CD4-positive, alpha-beta memory T cell (primary cell): ENCODE measurements at regions not wholly inside any gene's neighbourhood (a gene's known extent, or its start where the extent isn't known, plus 50 kb on each side); places are given as distances from the start of the nearest gene placed in this dataset.

Source experiments
- CTCF ChIA-PET: fragments of 350-600 bp; sonication (Branson Sonifier 250); formaldehyde crosslinking; loops from one replicate; lab custom pipeline; 2021; ENCODE audit warnings: inconsistent platforms; ENCODE audit not compliant: partially characterized antibody; lab: Charles Lee
- POLR2A ChIA-PET: fragments of 350-600 bp; sonication (Branson Sonifier 250); formaldehyde crosslinking; loops from one replicate; lab custom pipeline; 2021; ENCODE audit not compliant: partially characterized antibody; lab: Charles Lee
- DNase-seq, 5 donors: peaks; one replicate each; pipeline versions ENCODE4 v3.0.0 to v3.0.0-alpha.2; 2020 to 2022; ENCODE audit warnings: mixed read lengths in 1 of 5
- H3K27ac ChIP-seq: one replicate; pipeline ENCODE4 v1.7.0; 2013; ENCODE audit warnings: low read depth, low read length
- H3K27me3 ChIP-seq: 2 replicates; pipeline ENCODE4 v1.7.0; 2013; ENCODE audit warnings: mild to moderate bottlenecking, low read length, moderate library complexity; ENCODE audit not compliant: insufficient read depth
- H3K36me3 ChIP-seq: 2 replicates; pipeline ENCODE4 v1.7.0; 2013; ENCODE audit warnings: mild to moderate bottlenecking, low read length, moderate library complexity; ENCODE audit not compliant: insufficient read depth
- H3K4me1 ChIP-seq: 2 replicates; pipeline ENCODE4 v1.7.0; 2013; ENCODE audit warnings: mild to moderate bottlenecking, low read length, moderate library complexity; ENCODE audit not compliant: insufficient read depth
- H3K4me3 ChIP-seq, 2 donors: one replicate each; pipeline ENCODE4 v1.7.0; 2013; ENCODE audit warnings: low read length in 2 of 2, mild to moderate bottlenecking in 1 of 2
- H3K9me3 ChIP-seq, 2 donors: one replicate each; pipeline ENCODE4 v1.7.0; 2013; ENCODE audit warnings: low read length in 2 of 2, control low read depth in 1 of 2; ENCODE audit not compliant: control insufficient read depth in 1 of 2
- H3K27ac Mint-ChIP-seq, 7 donors: one replicate each; pipeline ENCODE4 v1.8.0; 2020 to 2021; ENCODE audit warnings: mixed read lengths in 7 of 7, mild to moderate bottlenecking in 6 of 7, inconsistent platforms in 3 of 7, moderate library complexity in 3 of 7
- H3K27me3 Mint-ChIP-seq, 2 donors: one replicate each; pipeline ENCODE4 v1.8.0; 2020 to 2021; ENCODE audit warnings: mixed read lengths in 2 of 2
- H3K36me3 Mint-ChIP-seq, 2 donors: one replicate each; pipeline ENCODE4 v1.8.0; 2020 to 2021; ENCODE audit warnings: mixed read lengths in 2 of 2, inconsistent platforms in 1 of 2, mild to moderate bottlenecking in 1 of 2
- H3K4me1 Mint-ChIP-seq, 4 donors: one replicate each; pipeline ENCODE4 v1.8.0; 2020 to 2021; ENCODE audit warnings: mixed read lengths in 4 of 4, mild to moderate bottlenecking in 1 of 4
- H3K4me3 Mint-ChIP-seq, 8 donors: one replicate each; pipeline ENCODE4 v1.8.0; 2020 to 2021; ENCODE audit warnings: mixed read lengths in 8 of 8, mild to moderate bottlenecking in 7 of 8, moderate library complexity in 6 of 8, inconsistent platforms in 3 of 8
- H3K9me3 Mint-ChIP-seq, 8 donors: one replicate each; pipeline ENCODE4 v1.8.0; 2020 to 2021; ENCODE audit warnings: mixed read lengths in 8 of 8, mild to moderate bottlenecking in 5 of 8, inconsistent platforms in 3 of 8, moderate library complexity in 1 of 8
- intact Hi-C: fragments of 100-400 bp; cut with micrococcal nuclease; formaldehyde crosslinking; loops from one replicate; pipeline ENCODE4 v1.15.1; 2023

- H3K27me3 Mint-ChIP-seq = peaks cover 8 to 12% of the 10 kb centered on the region in 2 donors
- Histone ChIP-seq H3K27me3 (no peaks in the 10 kb centered on the region), H3K36me3 (no peaks in the 10 kb centered on the region), H3K4me1 (no peaks in the 10 kb centered on the region), H3K9me3 (no peaks in the 10 kb centered on the region), H3K27ac (no peak overlapping the region), H3K4me3 (no peak overlapping the region)
- no peak overlapping the region for H3K4me3 Mint-ChIP-seq
- ChIA-PET POLR2A (no interaction called here), CTCF (no interaction called here)
- intact Hi-C loops = no loop called here
- H3K36me3 Mint-ChIP-seq = no peaks in the 10 kb centered on the region
- no peaks in the 10 kb centered on the region for H3K4me1 Mint-ChIP-seq
- no peaks in the 10 kb centered on the region for H3K9me3 Mint-ChIP-seq
- H3K27ac Mint-ChIP-seq = no peak overlapping the region
- DNase-seq = no peak
Measured at GRCh38 chr16:86079255-86079885, 180.4 kb downstream of the IRF8 start.

- intact Hi-C loops = no loop called here
- Histone ChIP-seq H3K4me3 (no peak overlapping the region), H3K4me1 (no peaks in the 10 kb centered on the region), H3K9me3 (no peaks in the 10 kb centered on the region), H3K36me3 (no peaks in the 10 kb centered on the region), H3K27me3 (no peaks in the 10 kb centered on the region), H3K27ac (no peak overlapping the region)
- no peaks in the 10 kb centered on the region for H3K4me1 Mint-ChIP-seq
- H3K9me3 Mint-ChIP-seq = no peaks in the 10 kb centered on the region
- no peak for DNase-seq
- no peaks in the 10 kb centered on the region for H3K36me3 Mint-ChIP-seq
- H3K4me3 Mint-ChIP-seq = no peak overlapping the region
- CTCF ChIA-PET = no interaction called here
- no peak overlapping the region for H3K27ac Mint-ChIP-seq
- POLR2A ChIA-PET = no interaction called here
- H3K27me3 Mint-ChIP-seq = peaks cover 4 to 12% of the 10 kb centered on the region in 2 donors
Measured at GRCh38 chr16:86080131-86080875, 181.3 kb downstream of the IRF8 start.

GRCh38 chr16:86080982-86081381 is 182.0 kb downstream of the IRF8 start:
- DNase-seq = no peak
- Histone ChIP-seq H3K4me3 (no peak overlapping the region), H3K4me1 (no peaks in the 10 kb centered on the region), H3K36me3 (no peaks in the 10 kb centered on the region), H3K9me3 (no peaks in the 10 kb centered on the region), H3K27ac (no peak overlapping the region), H3K27me3 (no peaks in the 10 kb centered on the region)
- Mint-ChIP-seq H3K9me3 (no peaks in the 10 kb centered on the region), H3K4me3 (no peak overlapping the region), H3K27ac (no peak overlapping the region), H3K36me3 (no peaks in the 10 kb centered on the region), H3K4me1 (no peaks in the 10 kb centered on the region), H3K27me3 (peaks cover 4 to 12% of the 10 kb centered on the region in 2 donors)
- POLR2A ChIA-PET = no interaction called here
- CTCF ChIA-PET = no interaction called here
- intact Hi-C loops = no loop called here

GRCh38 chr16:86082418-86083030 is 183.6 kb downstream of the IRF8 start:
- Mint-ChIP-seq H3K9me3 (no peaks in the 10 kb centered on the region), H3K27ac (no peak overlapping the region), H3K4me3 (no peak overlapping the region), H3K36me3 (no peaks in the 10 kb centered on the region), H3K4me1 (no peaks in the 10 kb centered on the region), H3K27me3 (peaks cover 1 to 12% of the 10 kb centered on the region in 2 donors)
- DNase-seq = no peak
- H3K27ac ChIP-seq = no peak overlapping the region
- no peaks in the 10 kb centered on the region for H3K9me3 ChIP-seq
- no peaks in the 10 kb centered on the region for H3K4me1 ChIP-seq
- CTCF ChIA-PET = interaction anchor here (0.8 kb wide), 1 partner anchor 9 kb away, joined by 3 read pairs; no protein-coding TSS in a partner anchor
- no peaks in the 10 kb centered on the region for H3K27me3 ChIP-seq
- POLR2A ChIA-PET = no interaction called here
- no peak overlapping the region for H3K4me3 ChIP-seq
- intact Hi-C loops = no loop called here
- H3K36me3 ChIP-seq = no peaks in the 10 kb centered on the region

GRCh38 chr16:86083382-86084002 is 184.5 kb downstream of the IRF8 start:
- H3K9me3 Mint-ChIP-seq = no peaks in the 10 kb centered on the region
- H3K4me1 ChIP-seq = no peaks in the 10 kb centered on the region
- H3K36me3 ChIP-seq = no peaks in the 10 kb centered on the region
- H3K4me3 Mint-ChIP-seq = no peak overlapping the region
- no peak overlapping the region for H3K4me3 ChIP-seq
- ChIA-PET POLR2A (no interaction called here), CTCF (interaction anchor here (0.8 kb wide), 1 partner anchor 8 kb away, joined by 3 read pairs; no protein-coding TSS in a partner anchor)
- H3K9me3 ChIP-seq = no peaks in the 10 kb centered on the region
- H3K4me1 Mint-ChIP-seq = no peaks in the 10 kb centered on the region
- H3K27me3 Mint-ChIP-seq = peaks cover 1 to 12% of the 10 kb centered on the region in 2 donors
- DNase-seq = no peak
- H3K27me3 ChIP-seq = no peaks in the 10 kb centered on the region
- H3K27ac Mint-ChIP-seq = no peak overlapping the region
- intact Hi-C loops = no loop called here
- H3K36me3 Mint-ChIP-seq = no peaks in the 10 kb centered on the region
- H3K27ac ChIP-seq = no peak overlapping the region

- H3K36me3 Mint-ChIP-seq = no peaks in the 10 kb centered on the region
- no peak for DNase-seq
- ChIA-PET POLR2A (no interaction called here), CTCF (no interaction called here)
- peaks cover 0 to 3% of the 10 kb centered on the region in 2 donors for H3K27me3 Mint-ChIP-seq
- no peaks in the 10 kb centered on the region for H3K9me3 ChIP-seq
- no peaks in the 10 kb centered on the region for H3K4me1 ChIP-seq
- intact Hi-C loops = no loop called here
- no peak overlapping the region for H3K27ac ChIP-seq
- H3K27ac Mint-ChIP-seq = no peak overlapping the region
- no peak overlapping the region for H3K4me3 Mint-ChIP-seq
- H3K36me3 ChIP-seq = no peaks in the 10 kb centered on the region
- H3K4me3 ChIP-seq = no peak overlapping the region
- H3K27me3 ChIP-seq = no peaks in the 10 kb centered on the region
- H3K9me3 Mint-ChIP-seq = no peaks in the 10 kb centered on the region
- H3K4me1 Mint-ChIP-seq = no peaks in the 10 kb centered on the region
Measured at GRCh38 chr16:86085161-86085611, 186.2 kb downstream of the IRF8 start.

- POLR2A ChIA-PET = no interaction called here
- H3K4me1 Mint-ChIP-seq = no peaks in the 10 kb centered on the region
- Histone ChIP-seq H3K4me3 (no peak overlapping the region), H3K36me3 (no peaks in the 10 kb centered on the region), H3K27me3 (no peaks in the 10 kb centered on the region), H3K27ac (no peak overlapping the region), H3K4me1 (no peaks in the 10 kb centered on the region), H3K9me3 (no peaks in the 10 kb centered on the region)
- DNase-seq = no peak
- H3K27me3 Mint-ChIP-seq = peaks cover 3 to 5% of the 10 kb centered on the region in 2 donors
- H3K9me3 Mint-ChIP-seq = no peaks in the 10 kb centered on the region
- CTCF ChIA-PET = no interaction called here
- no peak overlapping the region for H3K27ac Mint-ChIP-seq
- no peaks in the 10 kb centered on the region for H3K36me3 Mint-ChIP-seq
- intact Hi-C loops = no loop called here
- no peak overlapping the region for H3K4me3 Mint-ChIP-seq
Measured at GRCh38 chr16:86085795-86086194, 186.8 kb downstream of the IRF8 start.
